ENCODE measurements at regions not wholly inside any gene's neighbourhood (a gene's known extent, or its start where the extent isn't known, plus 50 kb on each side); places are given as distances from the start of the nearest gene placed in this dataset.
"Not testable (repeated sequence)": the region's sequence is repeated elsewhere in the genome, so short reads cannot be mapped to it uniquely, and the experiment has no call there.

DNA sequence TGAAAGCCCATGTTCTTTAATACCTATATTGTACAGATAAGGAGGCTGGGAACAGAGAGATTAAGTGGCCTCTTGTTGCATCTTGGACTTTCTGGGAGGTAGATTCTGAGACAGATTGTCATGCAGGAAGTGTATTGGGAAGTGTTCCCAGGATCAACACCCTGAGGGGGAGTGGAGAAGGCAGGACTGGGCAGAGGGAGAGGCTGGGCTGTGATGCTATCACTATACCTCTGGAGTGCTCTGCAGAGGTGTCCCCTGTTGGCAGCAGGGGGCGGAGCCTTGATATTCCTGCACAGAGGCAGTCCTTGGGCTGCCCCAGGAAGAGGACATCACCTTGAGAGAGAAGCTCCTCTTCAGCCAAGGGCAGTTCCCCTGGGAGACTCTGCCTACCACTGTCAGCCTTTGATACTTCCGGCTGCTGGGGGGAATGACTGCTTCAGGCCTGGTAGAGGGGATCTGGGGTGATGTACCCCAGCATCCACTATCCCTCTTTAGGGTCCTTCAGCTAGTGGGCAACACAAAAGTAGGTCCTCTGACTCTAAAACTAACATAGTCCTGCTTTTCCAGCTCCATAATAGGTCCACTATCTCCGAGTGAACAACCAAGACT is 97.4 kb upstream of the RNU6-1 start:
- TF ChIP-seq, protein P1, sequence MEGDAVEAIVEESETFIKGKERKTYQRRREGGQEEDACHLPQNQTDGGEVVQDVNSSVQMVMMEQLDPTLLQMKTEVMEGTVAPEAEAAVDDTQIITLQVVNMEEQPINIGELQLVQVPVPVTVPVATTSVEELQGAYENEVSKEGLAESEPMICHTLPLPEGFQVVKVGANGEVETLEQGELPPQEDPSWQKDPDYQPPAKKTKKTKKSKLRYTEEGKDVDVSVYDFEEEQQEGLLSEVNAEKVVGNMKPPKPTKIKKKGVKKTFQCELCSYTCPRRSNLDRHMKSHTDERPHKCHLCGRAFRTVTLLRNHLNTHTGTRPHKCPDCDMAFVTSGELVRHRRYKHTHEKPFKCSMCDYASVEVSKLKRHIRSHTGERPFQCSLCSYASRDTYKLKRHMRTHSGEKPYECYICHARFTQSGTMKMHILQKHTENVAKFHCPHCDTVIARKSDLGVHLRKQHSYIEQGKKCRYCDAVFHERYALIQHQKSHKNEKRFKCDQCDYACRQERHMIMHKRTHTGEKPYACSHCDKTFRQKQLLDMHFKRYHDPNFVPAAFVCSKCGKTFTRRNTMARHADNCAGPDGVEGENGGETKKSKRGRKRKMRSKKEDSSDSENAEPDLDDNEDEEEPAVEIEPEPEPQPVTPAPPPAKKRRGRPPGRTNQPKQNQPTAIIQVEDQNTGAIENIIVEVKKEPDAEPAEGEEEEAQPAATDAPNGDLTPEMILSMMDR (IDR thresholded peaks at IDR 0.05; ENCODE audit: low read depth, low read length, missing control alignments) = no peak
- H3K4me3 ChIP-seq (replicated peaks; ENCODE audit: low read depth, low read length) = no peak overlapping the region
- no peak for DNase-seq (ENCODE audit: extremely low read depth, low read depth)

DNA sequence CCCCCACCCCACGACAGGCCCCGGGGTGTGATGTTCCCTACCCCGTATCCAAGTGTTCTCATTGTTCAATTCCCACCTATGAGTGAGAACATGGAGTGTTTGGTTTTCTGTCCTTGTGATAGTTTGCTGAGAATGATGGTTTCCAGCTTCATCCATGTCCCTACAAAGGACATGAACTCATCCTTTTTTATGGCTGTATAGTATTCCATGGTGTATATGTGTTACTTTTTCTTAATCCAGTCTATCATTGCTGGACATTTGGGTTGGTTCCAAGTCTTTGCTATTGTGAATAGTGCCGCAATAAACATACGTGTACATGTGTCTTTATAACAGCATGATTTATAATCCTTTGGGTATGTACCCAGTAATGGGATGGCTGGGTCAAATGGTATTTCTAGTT is 99.3 kb upstream of the RNU6-1 start:
- not testable (repeated sequence) for H3K4me3 ChIP-seq (replicated peaks; ENCODE audit: low read depth, low read length); DNase-seq (ENCODE audit: extremely low read depth, low read depth)

DNA sequence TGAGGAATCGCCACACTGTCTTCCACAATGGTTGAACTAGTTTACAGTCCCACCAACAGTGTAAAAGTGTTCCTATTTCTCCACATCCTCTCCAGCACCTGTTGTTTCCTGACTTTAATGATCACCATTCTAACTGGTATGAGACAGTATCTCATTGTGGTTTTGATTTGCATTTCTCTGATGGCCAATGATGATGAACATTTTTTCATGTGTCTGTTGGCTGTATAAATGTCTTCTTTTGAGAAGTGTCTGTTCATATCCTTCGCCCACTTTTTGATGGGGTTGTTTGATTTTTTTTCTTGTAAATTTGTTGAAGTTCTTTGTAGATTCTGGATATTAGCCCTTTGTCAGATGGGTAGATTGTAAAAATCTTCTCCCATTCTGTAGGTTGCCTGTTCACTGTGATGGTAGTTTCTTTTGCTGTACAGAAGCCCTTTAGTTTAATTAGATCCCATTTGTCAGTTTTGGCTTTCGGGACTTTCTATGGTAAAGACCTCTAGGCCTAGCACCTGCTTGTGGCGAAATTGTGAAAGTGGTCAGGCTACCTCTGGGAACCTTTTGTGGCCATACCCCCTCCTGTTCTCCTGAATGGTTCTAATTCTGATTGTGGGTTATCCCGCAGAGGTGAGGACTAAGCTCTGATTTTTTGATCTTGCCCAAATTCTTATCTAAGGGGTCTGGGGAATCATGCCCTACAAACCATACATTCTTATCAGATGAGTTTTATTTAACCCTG is 99.9 kb upstream of the RNU6-1 start:
- not testable (repeated sequence) for H3K4me3 ChIP-seq (replicated peaks; ENCODE audit: low read depth, low read length); DNase-seq (ENCODE audit: extremely low read depth, low read depth)

DNA sequence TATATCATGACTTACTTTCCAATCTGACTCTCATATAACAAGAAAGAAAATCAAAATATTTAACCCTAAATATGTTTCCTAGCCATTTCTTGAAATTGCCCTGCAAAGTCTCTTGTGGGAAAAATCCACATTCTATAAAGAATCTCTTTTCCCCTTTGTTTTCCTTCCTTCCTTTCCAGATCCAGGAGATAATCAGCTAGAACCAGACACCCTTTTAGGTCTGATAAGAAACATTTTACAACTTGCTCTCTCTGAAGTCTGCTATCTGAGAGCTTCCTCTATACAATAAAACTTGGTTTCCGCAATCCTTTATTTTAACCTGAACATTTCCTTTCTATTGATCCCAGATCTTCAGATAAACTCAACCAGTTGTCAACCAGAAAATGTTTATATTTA is 100.5 kb upstream of the RNU6-1 start:
- TF ChIP-seq, protein P1 (IDR thresholded peaks at IDR 0.05; ENCODE audit: low read depth, low read length, missing control alignments) = no peak
- DNase-seq (ENCODE audit: extremely low read depth, low read depth) = no peak
- no peak overlapping the region for H3K4me3 ChIP-seq (replicated peaks; ENCODE audit: low read depth, low read length)

DNA sequence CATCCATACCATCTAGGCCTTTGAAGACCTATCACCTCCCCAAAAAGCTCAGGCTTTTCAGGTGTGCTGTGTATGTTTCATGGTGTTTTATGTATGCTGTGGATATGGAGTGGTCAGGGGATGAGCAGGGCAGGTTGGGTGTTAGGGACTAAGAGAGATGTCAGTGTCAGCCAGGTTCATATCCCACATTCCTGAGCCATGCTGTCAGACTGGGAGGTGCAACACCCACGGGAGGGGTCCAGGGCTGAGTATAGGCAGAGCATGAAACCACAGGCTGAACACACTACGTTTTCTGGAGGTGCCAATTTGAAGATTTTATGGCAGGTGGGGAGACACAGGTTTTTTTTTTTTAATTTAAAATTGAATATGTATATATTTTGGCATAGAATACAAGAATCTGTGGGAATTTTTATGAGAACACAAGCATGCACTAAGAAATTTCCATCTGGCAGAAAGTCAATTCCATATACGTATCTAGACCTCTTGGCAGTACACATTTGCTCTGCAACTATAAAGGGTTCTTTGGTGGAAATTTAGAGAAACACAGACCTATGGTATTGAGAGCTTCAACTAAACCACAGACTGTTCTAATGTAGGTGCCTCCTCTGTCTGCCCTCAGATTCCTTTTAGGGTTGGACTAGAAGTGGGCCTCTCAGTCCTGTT is 101.9 kb upstream of the RNU6-1 start:
- no peak for DNase-seq (ENCODE audit: extremely low read depth, low read depth)
- TF ChIP-seq, protein P1 (IDR thresholded peaks at IDR 0.05; ENCODE audit: low read depth, low read length, missing control alignments) = no peak
- no peak overlapping the region for H3K4me3 ChIP-seq (replicated peaks; ENCODE audit: low read depth, low read length)

DNA sequence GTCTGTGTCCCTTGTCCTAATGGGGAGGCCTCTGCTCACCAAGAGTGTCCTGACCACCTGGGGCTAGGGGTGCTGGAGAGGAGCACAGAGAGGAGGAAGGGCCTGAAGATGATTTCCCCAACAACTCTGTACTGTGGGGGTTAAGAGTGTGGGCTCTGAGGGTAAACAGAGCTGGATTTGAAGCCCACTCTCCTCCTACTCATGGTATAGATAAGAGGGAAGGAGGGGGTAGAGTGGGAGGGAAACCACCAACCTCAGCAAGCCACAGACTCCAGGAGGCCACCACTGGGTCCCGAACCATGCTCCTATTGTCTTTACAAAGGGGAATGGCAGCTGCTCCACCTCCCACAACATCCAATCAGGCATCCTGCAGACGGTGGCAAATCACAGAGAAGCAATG is 103.6 kb upstream of the RNU6-1 start:
- TF ChIP-seq, protein P1 (IDR thresholded peaks at IDR 0.05; ENCODE audit: low read depth, low read length, missing control alignments) = no peak
- no peak overlapping the region for H3K4me3 ChIP-seq (replicated peaks; ENCODE audit: low read depth, low read length)
- DNase-seq (ENCODE audit: extremely low read depth, low read depth) = no peak

DNA sequence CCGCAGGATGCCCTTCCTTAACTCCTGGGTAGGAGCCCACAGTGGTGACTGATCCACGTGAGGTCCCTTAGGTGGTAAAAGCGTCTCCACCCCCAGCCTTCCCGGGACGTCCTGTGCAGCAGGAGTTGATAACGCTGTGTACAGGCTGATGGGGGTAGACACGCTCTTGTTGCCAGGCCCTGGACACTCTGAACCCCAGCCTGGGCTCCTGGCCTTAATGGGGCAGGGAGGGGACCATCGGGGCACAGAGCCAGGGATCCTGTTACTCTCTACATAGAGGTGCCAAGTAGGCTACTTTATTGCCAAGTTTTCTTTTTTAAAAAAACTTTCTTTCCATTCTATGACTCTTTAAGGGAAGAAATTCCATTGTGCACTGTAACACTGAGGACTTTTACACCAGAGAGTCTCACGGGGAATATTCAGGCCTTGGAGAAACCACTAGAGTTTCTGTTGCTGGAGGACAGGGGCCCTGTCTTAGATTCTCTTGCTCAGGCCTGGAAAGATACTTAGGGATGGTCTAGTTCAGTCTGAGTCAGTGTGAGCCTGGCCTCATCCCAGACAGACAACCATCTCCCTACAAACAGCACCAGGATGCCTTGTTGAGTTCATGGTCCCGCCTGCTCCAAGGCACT is 104.3 kb upstream of the RNU6-1 start:
- H3K4me3 ChIP-seq (replicated peaks; ENCODE audit: low read depth, low read length) = no peak overlapping the region
- TF ChIP-seq, protein P1 (IDR thresholded peaks at IDR 0.05; ENCODE audit: low read depth, low read length, missing control alignments) = no peak
- DNase-seq (ENCODE audit: extremely low read depth, low read depth) = no peak

All from HFF-Myc (cell line).